Gastroesophageal sphincter (tissue), 4 donors: ENCODE measurements at regions not wholly inside any gene's neighbourhood (a gene's known extent, or its start where the extent isn't known, plus 50 kb on each side); places are given as distances from the start of the nearest gene placed in this dataset.

ENCODE experiments used
- ATAC-seq: fragments of 150-250 bp; one replicate; pipeline ENCODE4 v1.9.1; 2016; ENCODE audit warnings: mild to moderate bottlenecking, moderate library complexity
- H3K27ac ChIP-seq, 4 donors: fragments of 200-600 bp; sonication (generic) in 3 of 4; 1 replicate in 3 of 4; 2 replicates in 1 of 4; pipeline ENCODE4 v1.5.1; 2016 to 2019
- H3K27me3 ChIP-seq: fragments of 200-600 bp; sonication (generic); one replicate; pipeline ENCODE4 v1.5.1; 2019
- H3K36me3 ChIP-seq, 2 donors: fragments of 200-600 bp; sonication (generic); one replicate each; pipeline ENCODE4 v1.5.1; 2019; ENCODE audit warnings: control low read depth in 1 of 2
- H3K4me1 ChIP-seq, 3 donors: fragments of 200-600 bp; sonication (generic); 1 replicate in 2 of 3; 2 replicates in 1 of 3; pipeline ENCODE4 v1.5.1; 2016 to 2019; ENCODE audit warnings: control low read depth in 2 of 3
- H3K4me3 ChIP-seq, 2 donors: fragments of 200-600 bp; sonication (generic); one replicate each; pipeline ENCODE4 v1.5.1; 2019; ENCODE audit warnings: mild to moderate bottlenecking in 1 of 2, moderate library complexity in 1 of 2
- H3K9me3 ChIP-seq, 3 donors: fragments of 200-600 bp; sonication (generic); one replicate each; pipeline ENCODE4 v1.5.1; 2017 to 2019; ENCODE audit warnings: control low read depth in 2 of 3
- EP300 ChIP-seq: sonication (generic); formaldehyde crosslinking; IDR thresholded peaks from one replicate; pipeline ENCODE4 v1.6.1; 2017; ENCODE audit warnings: antibody characterized with exemption, mild to moderate bottlenecking
- POLR2A ChIP-seq, 2 donors: fragments of 450-650 bp; IDR thresholded peaks; one replicate each; pipeline ENCODE4 v1.6.1; 2017; ENCODE audit warnings: antibody characterized with exemption in 2 of 2, mild to moderate bottlenecking in 2 of 2, moderate library complexity in 1 of 2
- POLR2AphosphoS5 ChIP-seq: sonication (generic); formaldehyde crosslinking; IDR thresholded peaks from one replicate; pipeline ENCODE4 v1.6.1; 2017; ENCODE audit warnings: antibody characterized with exemption
- WGBS, 2 donors: methylation state at CpG; one replicate each; pipeline ENCODE4 v1.1.5; 2018; ENCODE audit warnings: low coverage in 1 of 2; 5-methylcytosine and 5-hydroxymethylcytosine counted together
- small RNA-seq, 4 donors: library from RNA; depleted of rRNA; stranded (forward); fragments of <200 nt; gene quantifications; one replicate each; pipeline ENCODE3, GENCODE V24; 2016
- TF ChIP-seq, protein P1 (sequence below), 4 experiments: fragments of 200-600 bp in 2 of 4; fragments of 450-650 bp in 2 of 4; sonication (generic) in 1 of 4; IDR thresholded peaks; one replicate each; pipeline ENCODE4 v1.5.1; 2017 to 2019; ENCODE audit warnings: antibody characterized with exemption in 4 of 4, mild to moderate bottlenecking in 2 of 4, moderate library complexity in 2 of 4

DNA sequence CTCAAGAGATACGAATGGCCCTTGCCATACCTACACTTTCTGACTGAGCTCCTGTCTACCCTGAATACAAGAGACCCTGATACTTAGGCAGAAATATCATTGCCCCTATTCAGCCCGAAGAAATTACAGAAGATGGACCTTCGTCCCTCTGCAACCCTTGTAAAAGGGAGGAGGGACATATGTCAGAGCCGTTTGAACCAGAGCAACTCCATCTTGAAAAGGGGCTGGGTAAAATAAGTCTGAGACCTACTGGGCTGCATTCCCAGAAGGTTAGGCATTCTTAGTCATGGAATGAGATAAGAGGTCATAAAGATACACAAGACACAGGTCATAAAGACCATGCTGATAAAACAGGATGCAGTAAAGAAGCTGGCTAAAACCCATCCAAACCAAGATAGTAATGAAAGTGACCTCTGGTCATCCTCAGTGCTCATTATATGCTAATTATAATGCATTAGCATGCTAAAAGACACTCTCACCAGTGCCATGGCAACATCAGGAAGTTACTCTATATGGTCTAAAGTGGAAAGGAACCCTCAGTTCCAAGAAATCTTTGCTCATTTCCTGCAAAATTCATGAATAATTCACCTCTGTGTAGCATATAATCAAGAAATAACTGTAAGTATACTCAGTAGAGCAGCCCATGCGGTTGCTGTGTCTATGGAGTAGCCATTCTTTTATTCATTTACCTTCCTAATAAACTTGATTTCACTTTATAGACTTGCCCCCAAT lies 49.7 kb upstream of the GPD1L start:
- no peaks in the 10 kb centered on the region for H3K27me3 ChIP-seq
- H3K4me1 ChIP-seq: no peaks in the 10 kb centered on the region
- WGBS, 2 donors: 70 to 78% methylated on average over 2 to 5 of the region's 5 CpGs
- no peak overlapping the region for H3K4me3 ChIP-seq
- ATAC-seq: no peak
- H3K36me3 ChIP-seq: no peaks in the 10 kb centered on the region
- H3K27ac ChIP-seq: no peak overlapping the region
- TF ChIP-seq, protein P1, sequence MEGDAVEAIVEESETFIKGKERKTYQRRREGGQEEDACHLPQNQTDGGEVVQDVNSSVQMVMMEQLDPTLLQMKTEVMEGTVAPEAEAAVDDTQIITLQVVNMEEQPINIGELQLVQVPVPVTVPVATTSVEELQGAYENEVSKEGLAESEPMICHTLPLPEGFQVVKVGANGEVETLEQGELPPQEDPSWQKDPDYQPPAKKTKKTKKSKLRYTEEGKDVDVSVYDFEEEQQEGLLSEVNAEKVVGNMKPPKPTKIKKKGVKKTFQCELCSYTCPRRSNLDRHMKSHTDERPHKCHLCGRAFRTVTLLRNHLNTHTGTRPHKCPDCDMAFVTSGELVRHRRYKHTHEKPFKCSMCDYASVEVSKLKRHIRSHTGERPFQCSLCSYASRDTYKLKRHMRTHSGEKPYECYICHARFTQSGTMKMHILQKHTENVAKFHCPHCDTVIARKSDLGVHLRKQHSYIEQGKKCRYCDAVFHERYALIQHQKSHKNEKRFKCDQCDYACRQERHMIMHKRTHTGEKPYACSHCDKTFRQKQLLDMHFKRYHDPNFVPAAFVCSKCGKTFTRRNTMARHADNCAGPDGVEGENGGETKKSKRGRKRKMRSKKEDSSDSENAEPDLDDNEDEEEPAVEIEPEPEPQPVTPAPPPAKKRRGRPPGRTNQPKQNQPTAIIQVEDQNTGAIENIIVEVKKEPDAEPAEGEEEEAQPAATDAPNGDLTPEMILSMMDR (IDR thresholded peaks at IDR 0.05): no peak
- no peak for TF ChIP-seq POLR2A (IDR thresholded peaks at IDR 0.05)
- no peak for TF ChIP-seq EP300
- TF ChIP-seq POLR2AphosphoS5: no peak
- H3K9me3 ChIP-seq: no peaks in the 10 kb centered on the region

Small RNA genes lying in the stretch of these regions (small RNA-seq; reads per million reads assigned to genes)
- 0 reads per million in 4 donors for gene RF00019
